ENCODE measurements at regions not wholly inside any gene's neighbourhood (a gene's known extent, or its start where the extent isn't known, plus 50 kb on each side); places are given as distances from the start of the nearest gene placed in this dataset.

DNA sequence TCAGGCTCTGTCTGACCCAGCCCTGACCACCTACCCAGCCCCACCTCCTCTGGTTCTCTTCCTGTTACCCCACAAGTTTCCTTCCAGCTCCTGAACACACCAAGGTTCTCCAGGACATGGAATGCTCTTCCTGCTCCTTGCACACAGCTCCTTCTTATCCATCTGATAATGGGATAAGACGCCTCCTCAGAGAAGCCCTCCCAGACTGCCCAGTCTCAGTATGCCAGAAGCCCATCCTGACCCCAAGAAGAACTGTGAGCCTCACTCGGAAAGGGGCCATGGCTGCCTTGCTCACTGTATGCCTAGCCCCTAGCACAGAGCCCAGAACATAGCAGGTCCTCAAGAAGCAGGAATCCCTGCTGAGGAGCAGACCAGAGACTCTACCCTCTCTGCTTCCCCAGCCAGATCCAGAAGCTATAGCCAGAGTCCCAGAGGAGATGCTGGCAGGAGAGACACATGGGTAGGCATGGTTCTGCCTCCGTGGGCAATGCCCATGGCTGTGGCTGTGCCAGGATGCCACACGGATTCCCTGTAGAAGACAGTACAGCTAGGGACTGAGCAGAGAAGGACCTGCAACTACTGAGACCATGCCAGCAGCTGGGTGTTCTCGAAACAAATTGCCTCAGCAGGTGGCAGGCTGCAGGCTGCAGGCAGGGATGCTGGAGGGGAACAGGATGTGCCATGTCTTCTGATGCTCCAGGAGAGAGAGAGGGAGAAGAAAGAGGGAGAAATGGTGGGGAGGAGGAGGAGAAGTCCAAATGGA, 74.0 kb upstream of the LINGO1 start:
- Histone ChIP-seq H3K27me3 (ENCODE audit: low read length) (no peaks in the 10 kb centered on the region), H3K9ac (ENCODE audit: low read length) (no peak overlapping the region), H3K36me3 (ENCODE audit: insufficient read depth, low read length) (no peaks in the 10 kb centered on the region), H3K4me3 (ENCODE audit: low read length) (no peak overlapping the region), H3K79me2 (ENCODE audit: low read length) (no peaks in the 10 kb centered on the region), H2AFZ (ENCODE audit: low read length) (no peak overlapping the region), H3K4me2 (ENCODE audit: low read depth, low read length, poor library complexity, severe bottlenecking) (no peak overlapping the region), H3K9me3 (ENCODE audit: low read length) (no peaks in the 10 kb centered on the region), H4K20me1 (ENCODE audit: insufficient read depth, low read depth, low read length) (0 out of 2 replicates have a peak, but pooled peaks cover 6% of the 10 kb centered on the region), H3K27ac (ENCODE audit: low read length) (no peak overlapping the region), H3K9me2 (replicated peaks; ENCODE audit: insufficient read depth, low read length) (no peaks in the 10 kb centered on the region), H3K4me1 (ENCODE audit: low read length) (no peaks in the 10 kb centered on the region)
- DNase-seq, result no peak

DNA sequence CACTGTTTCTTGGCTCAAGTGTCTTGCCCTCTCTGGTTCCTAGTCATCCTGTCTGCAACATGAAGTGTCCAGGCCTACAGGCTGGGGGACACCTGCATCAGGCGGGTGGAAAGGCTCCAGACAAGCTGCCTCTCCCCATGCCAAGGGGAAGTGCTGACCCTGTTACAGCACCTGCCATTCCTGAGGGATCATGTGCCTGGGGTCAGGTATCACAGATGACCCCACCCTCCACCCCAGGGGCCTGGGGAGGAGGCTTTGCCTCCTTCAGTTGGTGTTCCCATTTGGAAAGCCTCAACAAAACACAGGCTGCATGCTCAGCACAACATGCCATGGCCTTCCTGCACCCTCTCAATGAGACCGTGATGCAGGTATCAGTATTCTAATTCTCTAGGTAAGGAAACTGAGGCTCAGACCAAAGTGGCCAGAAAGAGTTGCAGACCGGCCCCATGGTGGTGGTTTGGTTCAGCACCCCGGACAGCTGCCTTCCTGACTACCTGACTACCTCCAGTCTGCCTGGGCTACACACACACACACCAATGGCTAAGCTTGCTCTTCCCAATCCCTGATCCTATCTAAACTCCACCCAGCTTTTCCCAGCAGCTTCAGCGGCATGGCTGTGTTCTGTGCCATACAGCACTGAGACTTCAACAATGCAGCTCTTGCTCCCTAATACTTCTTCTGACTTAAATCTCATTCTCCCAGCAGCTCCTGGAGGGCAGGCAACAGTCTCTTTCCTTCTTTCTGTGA, 69.7 kb upstream of the LINGO1 start:
- Histone ChIP-seq H3K27ac (ENCODE audit: low read length) (no peak overlapping the region), H3K9me3 (ENCODE audit: low read length) (no peaks in the 10 kb centered on the region), H3K9me2 (replicated peaks; ENCODE audit: insufficient read depth, low read length) (no peaks in the 10 kb centered on the region), H3K9ac (ENCODE audit: low read length) (no peak overlapping the region), H3K36me3 (ENCODE audit: insufficient read depth, low read length) (no peaks in the 10 kb centered on the region), H3K27me3 (ENCODE audit: low read length) (no peaks in the 10 kb centered on the region), H3K4me3 (ENCODE audit: low read length) (no peak overlapping the region), H3K79me2 (ENCODE audit: low read length) (no peaks in the 10 kb centered on the region), H3K4me1 (ENCODE audit: low read length) (no peaks in the 10 kb centered on the region), H4K20me1 (ENCODE audit: insufficient read depth, low read depth, low read length) (0 out of 2 replicates have a peak, but pooled peaks cover 6% of the 10 kb centered on the region), H2AFZ (ENCODE audit: low read length) (no peak overlapping the region), H3K4me2 (ENCODE audit: low read depth, low read length, poor library complexity, severe bottlenecking) (no peak overlapping the region)
- DNase-seq, result peak; percentile 51

DNA sequence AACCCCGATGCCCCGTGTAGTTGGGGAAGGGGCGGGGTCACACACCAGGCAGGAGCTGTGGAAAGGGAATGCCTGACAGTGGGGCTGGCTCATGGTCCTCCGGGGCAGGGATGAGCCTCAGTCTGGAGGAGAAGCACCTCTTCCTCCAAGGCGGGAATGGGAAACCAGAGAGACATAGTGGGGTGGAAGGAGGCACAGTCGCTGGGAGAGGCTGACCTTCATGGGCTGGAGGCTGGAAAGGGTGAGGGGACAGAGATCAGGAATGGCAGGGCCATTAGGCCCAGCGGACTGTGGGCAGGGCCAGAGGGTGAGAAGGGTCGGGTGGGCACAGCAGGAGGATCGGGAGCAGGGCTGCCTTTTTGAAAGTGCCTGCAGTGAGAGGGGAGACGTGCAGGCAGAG, 65.8 kb upstream of the LINGO1 start:
- Histone ChIP-seq H3K27ac (ENCODE audit: low read length) (no peak overlapping the region), H3K27me3 (ENCODE audit: low read length) (no peaks in the 10 kb centered on the region), H3K4me2 (ENCODE audit: low read depth, low read length, poor library complexity, severe bottlenecking) (no peak overlapping the region), H3K9ac (ENCODE audit: low read length) (no peak overlapping the region), H3K9me2 (replicated peaks; ENCODE audit: insufficient read depth, low read length) (no peaks in the 10 kb centered on the region), H3K36me3 (ENCODE audit: insufficient read depth, low read length) (no peaks in the 10 kb centered on the region), H2AFZ (ENCODE audit: low read length) (no peak overlapping the region), H4K20me1 (ENCODE audit: insufficient read depth, low read depth, low read length) (0 out of 2 replicates have a peak, but pooled peaks cover 6% of the 10 kb centered on the region), H3K79me2 (ENCODE audit: low read length) (no peaks in the 10 kb centered on the region), H3K4me3 (ENCODE audit: low read length) (no peak overlapping the region), H3K9me3 (ENCODE audit: low read length) (no peaks in the 10 kb centered on the region), H3K4me1 (ENCODE audit: low read length) (no peaks in the 10 kb centered on the region)
- no peak for DNase-seq

DNA sequence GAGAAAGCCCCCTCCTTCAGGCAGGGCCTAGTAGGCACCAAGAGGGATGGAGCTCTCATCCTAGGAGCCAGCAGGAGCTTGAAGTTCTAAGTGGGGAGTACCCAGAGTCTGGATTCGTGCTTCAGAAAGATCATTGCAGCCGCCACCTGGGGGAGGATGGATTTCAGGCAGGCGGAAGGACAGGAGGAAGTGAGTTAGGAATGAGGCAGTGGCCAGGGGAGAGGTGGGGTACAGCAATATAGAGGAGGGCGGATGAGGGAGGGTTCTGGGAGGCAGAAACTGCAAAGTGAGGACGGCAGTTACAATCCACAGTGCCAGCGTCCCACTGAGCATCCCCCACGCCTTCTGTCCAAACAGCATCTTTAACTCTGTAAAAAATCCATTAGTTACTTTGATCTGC, 65.2 kb upstream of the LINGO1 start:
- Histone ChIP-seq H3K79me2 (ENCODE audit: low read length) (no peaks in the 10 kb centered on the region), H3K36me3 (ENCODE audit: insufficient read depth, low read length) (no peaks in the 10 kb centered on the region), H3K9me3 (ENCODE audit: low read length) (no peaks in the 10 kb centered on the region), H3K4me1 (ENCODE audit: low read length) (no peaks in the 10 kb centered on the region), H3K9ac (ENCODE audit: low read length) (no peak overlapping the region), H3K9me2 (replicated peaks; ENCODE audit: insufficient read depth, low read length) (no peaks in the 10 kb centered on the region), H4K20me1 (ENCODE audit: insufficient read depth, low read depth, low read length) (0 out of 2 replicates have a peak, but pooled peaks cover 6% of the 10 kb centered on the region), H3K4me2 (ENCODE audit: low read depth, low read length, poor library complexity, severe bottlenecking) (no peak overlapping the region), H3K4me3 (ENCODE audit: low read length) (no peak overlapping the region), H3K27me3 (ENCODE audit: low read length) (no peaks in the 10 kb centered on the region), H2AFZ (ENCODE audit: low read length) (no peak overlapping the region), H3K27ac (ENCODE audit: low read length) (no peak overlapping the region)
- DNase-seq, result no peak

DNA sequence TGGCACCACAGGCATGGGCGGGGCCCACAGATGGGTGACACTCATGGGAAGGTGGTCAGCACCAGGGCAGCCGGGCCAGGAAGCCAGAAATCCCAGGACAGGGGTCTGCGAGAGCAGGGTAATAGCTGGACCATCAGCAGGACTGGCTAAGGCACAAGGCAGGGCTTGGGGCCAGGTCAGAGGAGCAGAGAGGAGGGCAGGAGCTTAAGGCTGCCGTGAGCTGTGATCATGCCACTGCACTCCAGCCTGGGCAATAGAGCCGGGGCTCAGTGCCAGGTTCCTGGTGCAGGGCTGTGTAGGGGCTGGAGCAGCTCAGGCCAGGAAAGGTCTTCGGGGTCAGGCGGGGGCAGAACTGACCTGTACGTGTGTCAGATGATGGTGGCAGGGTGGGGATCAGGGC, 64.2 kb upstream of the LINGO1 start:
- Histone ChIP-seq H3K4me1 (ENCODE audit: low read length) (no peaks in the 10 kb centered on the region), H3K27ac (ENCODE audit: low read length) (no peak overlapping the region), H3K9me2 (replicated peaks; ENCODE audit: insufficient read depth, low read length) (no peaks in the 10 kb centered on the region), H3K4me2 (ENCODE audit: low read depth, low read length, poor library complexity, severe bottlenecking) (no peak overlapping the region), H3K4me3 (ENCODE audit: low read length) (no peak overlapping the region), H3K9ac (ENCODE audit: low read length) (no peak overlapping the region), H3K27me3 (ENCODE audit: low read length) (no peaks in the 10 kb centered on the region), H2AFZ (ENCODE audit: low read length) (no peak overlapping the region), H3K9me3 (ENCODE audit: low read length) (no peaks in the 10 kb centered on the region), H3K36me3 (ENCODE audit: insufficient read depth, low read length) (no peaks in the 10 kb centered on the region), H3K79me2 (ENCODE audit: low read length) (no peaks in the 10 kb centered on the region), H4K20me1 (ENCODE audit: insufficient read depth, low read depth, low read length) (no peaks in the 10 kb centered on the region)
- DNase-seq, result no peak

GRCh38 chr15:77695961-77696582, 63.4 kb upstream of the LINGO1 start:
- Histone ChIP-seq H3K27ac (ENCODE audit: low read length) (no peak overlapping the region), H4K20me1 (ENCODE audit: insufficient read depth, low read depth, low read length) (no peaks in the 10 kb centered on the region), H3K4me2 (ENCODE audit: low read depth, low read length, poor library complexity, severe bottlenecking) (no peak overlapping the region), H3K4me3 (ENCODE audit: low read length) (no peak overlapping the region), H2AFZ (ENCODE audit: low read length) (no peak overlapping the region), H3K4me1 (ENCODE audit: low read length) (no peaks in the 10 kb centered on the region), H3K27me3 (ENCODE audit: low read length) (no peaks in the 10 kb centered on the region), H3K79me2 (ENCODE audit: low read length) (no peaks in the 10 kb centered on the region), H3K9ac (ENCODE audit: low read length) (no peak overlapping the region), H3K9me3 (ENCODE audit: low read length) (no peaks in the 10 kb centered on the region), H3K36me3 (ENCODE audit: insufficient read depth, low read length) (no peaks in the 10 kb centered on the region), H3K9me2 (replicated peaks; ENCODE audit: insufficient read depth, low read length) (no peaks in the 10 kb centered on the region)
- no peak for DNase-seq

- H3K79me2 ChIP-seq (ENCODE audit: low read length), result no peaks in the 10 kb centered on the region
Observed at GRCh38 chr15:77695548-77695947, 62.8 kb upstream of the LINGO1 start.

GRCh38 chr15:77693576-77693975, 60.9 kb upstream of the LINGO1 start:
- no peak for DNase-seq
- no peak overlapping the region for H3K9ac ChIP-seq (ENCODE audit: low read length)
- no peaks in the 10 kb centered on the region for H4K20me1 ChIP-seq (ENCODE audit: insufficient read depth, low read depth, low read length)
- no peaks in the 10 kb centered on the region for H3K4me1 ChIP-seq (ENCODE audit: low read length)
- no peaks in the 10 kb centered on the region for H3K27me3 ChIP-seq (ENCODE audit: low read length)
- no peaks in the 10 kb centered on the region for H3K79me2 ChIP-seq (ENCODE audit: low read length)
- H2AFZ ChIP-seq (ENCODE audit: low read length), result no peak overlapping the region
- H3K36me3 ChIP-seq (ENCODE audit: insufficient read depth, low read length), result no peaks in the 10 kb centered on the region
- H3K9me2 ChIP-seq (replicated peaks; ENCODE audit: insufficient read depth, low read length), result no peaks in the 10 kb centered on the region
- no peak overlapping the region for H3K4me2 ChIP-seq (ENCODE audit: low read depth, low read length, poor library complexity, severe bottlenecking)
- H3K4me3 ChIP-seq (ENCODE audit: low read length), result no peak overlapping the region
- H3K27ac ChIP-seq (ENCODE audit: low read length), result no peak overlapping the region
- no peaks in the 10 kb centered on the region for H3K9me3 ChIP-seq (ENCODE audit: low read length)

More at GRCh38 chr15:77695548-77695947, 62.8 kb upstream of the LINGO1 start:
- Histone ChIP-seq H3K4me2 (ENCODE audit: low read depth, low read length, poor library complexity, severe bottlenecking) (no peak overlapping the region), H3K9me2 (replicated peaks; ENCODE audit: insufficient read depth, low read length) (no peaks in the 10 kb centered on the region), H3K36me3 (ENCODE audit: insufficient read depth, low read length) (no peaks in the 10 kb centered on the region), H4K20me1 (ENCODE audit: insufficient read depth, low read depth, low read length) (no peaks in the 10 kb centered on the region), H3K27ac (ENCODE audit: low read length) (no peak overlapping the region), H2AFZ (ENCODE audit: low read length) (no peak overlapping the region), H3K9ac (ENCODE audit: low read length) (no peak overlapping the region), H3K9me3 (ENCODE audit: low read length) (no peaks in the 10 kb centered on the region), H3K4me3 (ENCODE audit: low read length) (no peak overlapping the region), H3K27me3 (ENCODE audit: low read length) (no peaks in the 10 kb centered on the region), H3K4me1 (ENCODE audit: low read length) (no peaks in the 10 kb centered on the region)
- no peak for DNase-seq

All from Karpas-422 (cell line).